Activated CD4-positive, alpha-beta T cell treated with anti-CD3 and anti-CD28 coated beads for 48 hours (primary cell): ENCODE measurements at regions not wholly inside any gene's neighbourhood (a gene's known extent, or its start where the extent isn't known, plus 50 kb on each side); places are given as distances from the start of the nearest gene placed in this dataset.
"Not testable (repeated sequence)": the region's sequence is repeated elsewhere in the genome, so short reads cannot be mapped to it uniquely, and the experiment has no call there.

Experiments
- DNase-seq: peaks from one replicate; pipeline ENCODE4 v3.0.0-alpha.2; 2020

DNA sequence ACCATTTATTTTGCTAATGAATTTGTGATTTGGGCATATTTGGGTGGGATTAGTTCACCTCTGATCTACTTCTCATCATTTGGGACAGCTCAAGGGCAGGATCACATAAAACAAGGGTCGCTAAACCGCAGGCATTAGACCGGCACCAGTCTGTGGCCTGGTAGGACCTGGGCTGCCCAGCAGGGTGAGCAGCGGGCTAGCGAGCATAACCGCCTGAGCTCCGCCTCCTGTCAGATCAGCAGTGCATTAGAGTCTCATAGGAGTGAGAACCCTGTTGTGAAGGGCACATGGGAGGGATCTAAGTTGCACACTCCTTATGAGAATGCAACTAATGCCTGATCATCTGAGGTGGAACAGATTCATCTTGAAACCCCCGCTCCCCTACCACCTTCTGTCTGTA, 785.3 kb downstream of the TRHDE start:
- no peak for DNase-seq

GRCh38 chr12:73065913-73066312, 793.7 kb downstream of the TRHDE start:
- DNase-seq: no peak

DNA sequence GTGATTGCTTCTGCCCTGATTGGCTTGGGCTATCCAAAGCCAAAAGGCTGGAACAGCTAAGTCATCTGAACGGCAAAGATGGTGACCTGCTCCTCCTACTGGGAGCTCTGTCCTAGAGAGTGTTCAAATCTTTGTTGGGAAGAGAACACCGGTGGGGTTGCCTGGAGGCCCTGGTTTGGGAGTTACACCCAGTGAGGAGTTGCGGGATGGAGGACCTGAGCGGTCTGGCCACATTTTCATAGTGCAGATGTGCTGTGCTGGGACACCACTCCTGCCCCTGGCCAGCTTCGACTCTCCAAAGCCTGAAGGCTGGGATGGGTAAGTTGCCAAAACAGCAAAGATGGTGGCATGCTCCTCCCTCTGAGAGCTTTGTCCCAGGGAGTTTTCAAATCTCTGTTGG, 795.4 kb downstream of the TRHDE start:
- DNase-seq: no peak

GRCh38 chr12:73072214-73072613, 800.0 kb downstream of the TRHDE start:
- DNase-seq: no peak

DNA sequence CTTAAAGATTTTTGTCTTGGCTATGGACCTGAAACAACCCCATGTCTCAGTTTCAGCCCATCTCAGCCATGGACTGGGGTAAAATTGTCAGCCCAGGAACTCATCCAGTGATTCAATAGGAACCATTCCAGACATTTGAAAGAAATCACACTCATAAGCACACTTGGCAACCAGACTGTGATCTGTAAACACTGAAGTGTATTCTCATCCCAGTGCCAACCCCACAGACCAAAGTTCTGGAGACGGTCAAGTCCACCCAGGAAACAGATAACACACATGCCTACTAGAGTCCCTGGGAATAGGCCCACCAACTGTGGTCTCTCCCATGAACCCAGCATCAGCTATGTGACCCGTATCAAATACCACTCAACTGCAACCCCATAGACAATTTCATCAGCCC, 804.6 kb downstream of the TRHDE start:
- DNase-seq: no peak

- DNase-seq: no peak
Observed at GRCh38 chr12:73083736-73084135, 811.6 kb downstream of the TRHDE start.

GRCh38 chr12:73106296-73106695, 834.1 kb downstream of the TRHDE start:
- DNase-seq: no peak

DNA sequence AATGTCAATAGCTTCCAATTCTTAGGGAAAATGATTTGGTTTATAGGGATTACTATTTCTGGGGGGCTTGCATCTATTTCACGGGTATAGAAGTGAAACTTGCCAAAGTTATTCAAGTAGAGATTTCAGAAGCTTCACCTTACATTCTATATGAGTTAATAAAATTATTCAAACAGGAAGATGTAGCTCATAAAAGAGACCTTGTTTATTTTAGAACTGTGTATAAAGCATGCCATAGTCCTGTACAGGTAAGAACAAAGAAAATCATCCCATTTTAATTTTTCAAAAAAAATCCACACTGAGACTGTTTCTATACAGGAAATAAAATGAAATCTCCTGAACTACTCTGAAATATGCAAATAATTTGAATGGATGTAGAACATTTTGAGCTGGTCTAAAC, 834.7 kb downstream of the TRHDE start:
- no peak for DNase-seq

- no peak for DNase-seq
Observed at GRCh38 chr12:73110816-73111215, 838.6 kb downstream of the TRHDE start.

GRCh38 chr12:73112035-73112816, 840.1 kb downstream of the TRHDE start:
- DNase-seq: no peak

- no peak for DNase-seq
Observed at GRCh38 chr12:73124480-73124879, 852.3 kb downstream of the TRHDE start.

- no peak for DNase-seq
Observed at GRCh38 chr12:73125148-73125547, 853.0 kb downstream of the TRHDE start.

DNA sequence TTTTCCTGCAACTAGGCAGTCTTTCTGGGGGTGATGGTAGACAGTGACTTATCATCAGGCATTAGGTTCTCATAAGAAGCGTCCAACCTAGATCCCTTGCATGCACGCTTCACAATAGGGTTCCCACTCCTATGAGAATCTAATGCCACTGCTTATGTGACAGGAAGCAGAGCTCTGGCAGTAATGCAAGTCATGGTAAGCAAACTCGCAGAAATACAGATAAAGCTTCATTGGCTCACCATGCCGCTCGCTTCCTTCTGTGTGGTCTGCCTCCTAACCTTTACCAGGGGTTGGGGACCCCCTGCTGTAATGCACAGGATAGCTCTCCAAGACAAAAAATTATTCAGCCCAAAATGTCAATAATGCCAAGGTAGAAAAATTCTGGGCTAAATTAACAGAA, 864.2 kb downstream of the TRHDE start:
- DNase-seq: no peak

DNA sequence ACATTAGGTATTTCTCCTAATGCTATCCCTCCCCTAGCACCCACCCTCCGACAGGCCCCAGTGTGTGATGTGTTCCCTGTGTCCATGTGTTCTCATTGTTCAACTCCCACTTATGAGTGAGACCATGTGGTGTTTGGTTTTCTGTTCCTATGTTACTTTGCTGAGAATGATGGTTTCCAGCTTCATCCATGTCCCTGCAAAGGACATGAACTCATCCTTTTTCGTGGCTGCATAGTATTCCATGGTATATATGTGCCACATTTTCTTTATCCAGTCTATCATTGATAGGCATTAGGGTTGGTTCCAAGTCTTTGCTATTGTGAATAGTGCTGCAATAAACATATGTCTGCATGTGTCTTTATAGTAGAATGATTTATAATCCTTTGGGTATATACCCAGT, 867.5 kb downstream of the TRHDE start:
- not testable (repeated sequence) for DNase-seq

DNA sequence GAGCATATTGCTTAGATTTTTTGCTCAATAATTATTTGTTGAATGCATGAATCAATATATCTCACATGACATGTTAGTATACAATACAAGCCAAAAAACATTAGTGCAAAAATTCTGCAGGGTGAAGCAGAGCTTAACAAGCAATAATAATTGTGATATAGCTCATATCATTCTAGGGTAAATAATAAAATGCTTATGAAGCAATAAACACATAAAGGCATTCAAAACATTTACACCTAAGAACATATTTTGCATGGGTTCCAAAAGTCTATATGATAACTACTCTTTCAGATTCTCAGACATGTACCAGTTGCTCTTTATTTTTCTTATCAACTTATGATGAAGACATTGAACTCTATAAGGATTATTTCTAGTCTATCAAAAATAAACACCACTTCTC, 886.2 kb downstream of the TRHDE start:
- DNase-seq: no peak

GRCh38 chr12:73159954-73160353, 887.8 kb downstream of the TRHDE start:
- no peak for DNase-seq

GRCh38 chr12:73161970-73162369, 889.8 kb downstream of the TRHDE start:
- DNase-seq: no peak

DNA sequence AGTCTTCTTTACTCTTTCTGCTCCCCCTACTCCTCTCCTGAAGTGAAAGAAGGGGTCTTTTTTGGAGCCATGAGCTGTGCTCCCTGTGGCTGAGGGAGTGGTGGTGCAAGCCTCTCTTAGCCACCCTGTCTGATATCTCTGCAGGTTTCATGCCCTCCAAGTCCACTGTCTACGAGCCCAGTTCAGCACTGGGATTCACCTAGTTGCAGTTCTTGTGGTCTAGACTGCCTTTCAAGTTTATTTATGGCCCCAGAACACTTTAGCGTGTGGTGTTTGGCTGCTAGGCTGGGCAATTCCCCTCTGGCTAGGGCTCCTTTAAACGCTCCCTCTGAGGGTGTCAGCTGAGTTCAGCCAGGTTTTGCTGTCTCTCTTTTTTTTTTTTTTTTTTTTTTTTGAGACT, 908.6 kb downstream of the TRHDE start:
- DNase-seq: no peak

DNA sequence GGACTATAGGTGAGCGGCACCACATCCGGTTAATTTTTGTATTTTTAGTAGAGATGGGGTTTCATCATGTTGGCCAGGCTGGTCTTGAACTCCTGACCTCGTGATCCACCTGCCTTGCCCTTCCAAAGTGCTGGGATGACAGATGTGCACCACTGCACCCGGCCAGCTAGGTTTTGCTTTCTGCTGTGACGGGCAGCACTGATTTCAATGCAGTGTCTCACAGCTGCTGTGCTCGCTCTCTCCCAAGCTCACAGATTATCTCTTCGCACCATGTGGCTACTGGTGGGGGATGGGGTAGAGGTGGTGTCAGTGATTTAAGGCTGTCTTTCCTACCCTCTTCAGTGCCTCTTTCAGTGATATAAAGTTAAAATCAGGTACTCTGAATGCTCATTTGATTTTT, 909.1 kb downstream of the TRHDE start:
- DNase-seq: no peak

DNA sequence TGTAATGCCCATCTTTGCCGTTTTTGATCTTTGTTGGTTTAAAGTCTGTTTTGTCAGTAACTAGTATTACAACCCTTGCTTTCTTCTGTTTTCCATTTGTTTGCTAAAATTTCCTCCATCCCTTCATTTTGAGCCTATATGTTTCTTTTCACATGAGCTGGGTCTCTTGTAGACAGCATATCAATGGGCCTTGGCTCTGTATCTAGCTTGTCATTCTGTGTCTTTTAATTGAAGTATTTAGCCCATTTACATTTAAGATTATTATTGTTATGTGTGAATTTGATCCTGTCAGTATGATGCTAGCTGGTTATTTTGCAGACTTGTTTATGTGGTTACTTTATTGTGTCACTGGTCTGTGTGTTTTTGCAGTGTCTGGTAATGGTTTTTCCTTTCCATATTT, 913.2 kb downstream of the TRHDE start:
- no peak for DNase-seq

GRCh38 chr12:73186272-73186671, 914.1 kb downstream of the TRHDE start:
- DNase-seq: no peak

DNA sequence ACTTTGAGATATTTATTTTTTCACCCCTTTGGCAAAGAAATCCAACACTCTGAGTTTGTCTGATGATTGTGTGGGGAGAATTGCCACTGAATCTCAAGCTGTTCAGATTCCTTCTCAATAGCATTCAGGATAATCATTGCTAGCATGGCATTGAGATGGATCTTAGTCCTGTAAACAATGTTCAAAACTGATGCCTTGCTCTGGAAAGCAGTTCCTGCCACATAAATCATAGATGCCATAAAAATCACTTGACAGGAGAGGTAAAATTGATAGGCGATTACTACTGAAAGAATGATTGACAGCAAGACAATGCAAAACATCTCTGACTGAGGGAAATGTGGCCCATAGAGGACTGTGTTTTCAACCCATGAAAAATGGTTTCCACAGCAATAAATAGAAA, 915.6 kb downstream of the TRHDE start:
- no peak for DNase-seq

DNA sequence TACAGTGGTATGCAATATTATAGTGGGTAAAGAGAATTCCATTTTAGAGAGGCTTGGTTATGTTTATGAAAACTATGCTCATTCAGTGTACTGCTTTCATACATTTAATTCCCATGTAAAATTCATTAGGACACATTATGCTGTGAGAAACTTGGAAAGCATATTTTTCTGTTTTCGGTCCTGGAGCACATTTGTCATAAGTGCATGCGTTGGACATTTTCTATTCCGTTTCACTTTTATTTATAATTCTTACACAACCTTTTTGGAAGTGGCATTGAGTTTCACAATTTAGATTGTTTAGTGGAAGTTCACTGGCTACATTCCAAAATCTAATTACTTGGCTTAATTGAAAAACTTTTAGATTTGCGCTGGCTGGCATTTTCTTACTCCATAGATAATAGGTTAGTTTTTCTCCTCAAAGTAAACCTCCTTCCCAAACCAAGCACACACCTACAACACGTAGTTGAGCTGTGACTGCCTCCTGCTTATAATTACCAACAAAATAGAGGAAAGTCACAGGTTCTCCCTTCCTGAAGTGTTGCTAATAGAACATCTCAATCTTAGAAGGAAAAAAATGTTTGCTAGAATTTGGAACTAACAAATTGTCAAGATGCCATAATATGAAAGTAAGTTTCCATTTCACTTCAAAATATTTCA, 938.5 kb downstream of the TRHDE start:
- no peak for DNase-seq

GRCh38 chr12:73220951-73221350, 948.8 kb downstream of the TRHDE start:
- DNase-seq: no peak

DNA sequence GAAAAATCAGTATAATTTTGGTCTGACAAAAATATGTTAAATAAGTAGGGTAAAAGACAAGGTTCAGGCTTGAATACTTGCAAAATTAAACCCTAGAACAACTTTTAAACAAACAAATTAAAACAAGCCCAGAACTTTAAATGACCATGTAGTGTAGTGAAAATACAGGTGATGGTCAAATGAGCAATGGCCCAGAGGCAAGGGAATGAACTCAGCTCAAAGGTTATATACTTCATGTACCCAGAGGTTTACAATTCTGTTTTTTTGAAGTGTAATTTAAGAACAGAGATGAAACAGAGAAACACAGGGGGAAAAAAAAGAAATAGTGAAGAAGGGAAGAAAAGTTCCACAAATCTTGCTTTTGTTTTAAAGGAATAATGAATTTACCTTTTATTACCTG, 949.2 kb downstream of the TRHDE start:
- DNase-seq: no peak
